Neural cell (in vitro differentiated cells): ENCODE measurements at regions not wholly inside any gene's neighbourhood (a gene's known extent, or its start where the extent isn't known, plus 50 kb on each side); places are given as distances from the start of the nearest gene placed in this dataset.

Experiments
- H2AFZ ChIP-seq: fragments of 200-600, 300-800 bp; sonication (generic), shearing (Covaris generic); 2 replicates; pipeline ENCODE4 v1.6.0; 2014; ENCODE audit warnings: low read depth, mild to moderate bottlenecking, antibody characterized with exemption, low read length, moderate library complexity
- H3F3A ChIP-seq: fragments of 200-600 bp; shearing (Covaris generic); 2 replicates; pipeline ENCODE4 v1.6.1; 2016; ENCODE audit warnings: mild to moderate bottlenecking, moderate library complexity, mixed read lengths, antibody characterized with exemption, low read length; ENCODE audit not compliant: insufficient read depth, poor library complexity, severe bottlenecking
- H3K27ac ChIP-seq: fragments of 200-600, 300-800 bp; sonication (generic), shearing (Covaris generic); 2 replicates; pipeline ENCODE4 v1.5.1; 2014; ENCODE audit warnings: mild to moderate bottlenecking, low read length, moderate library complexity
- H3K27me3 ChIP-seq: fragments of 300-800, 200-600 bp; sonication (generic), shearing (Covaris generic); 2 replicates; pipeline ENCODE4 v1.6.0; 2014; ENCODE audit warnings: mild to moderate bottlenecking, low read depth, low read length, moderate library complexity; ENCODE audit not compliant: insufficient read depth
- H3K36me3 ChIP-seq: fragments of 300-800, 200-600 bp; sonication (generic), shearing (Covaris generic); 2 replicates; pipeline ENCODE4 v1.5.1; 2014; ENCODE audit warnings: mild to moderate bottlenecking, antibody characterized with exemption, low read length, moderate library complexity; ENCODE audit not compliant: insufficient read depth
- H3K4me2 ChIP-seq: fragments of 300-800, 200-600 bp; sonication (generic), shearing (Covaris generic); 2 replicates; pipeline ENCODE4 v1.6.0; 2014; ENCODE audit warnings: mild to moderate bottlenecking, low read length
- H3K4me3 ChIP-seq: fragments of 300-800, 200-600 bp; sonication (generic), shearing (Covaris generic); 2 replicates; pipeline ENCODE4 v1.5.1; 2014; ENCODE audit warnings: mild to moderate bottlenecking, low read length, moderate library complexity
- H3K79me2 ChIP-seq: fragments of 200-600 bp; shearing (Covaris generic); replicated peaks from 2 replicates; pipeline ENCODE4 v1.6.0; 2014; ENCODE audit warnings: mild to moderate bottlenecking, low read length, moderate library complexity; ENCODE audit not compliant: insufficient read depth
- H3K9ac ChIP-seq: fragments of 300-800, 200-600 bp; sonication (generic), shearing (Covaris generic); 2 replicates; pipeline ENCODE4 v1.6.1; 2016; ENCODE audit warnings: mild to moderate bottlenecking, low read length, mixed read lengths
- H3K9me2 ChIP-seq: fragments of 200-600 bp; shearing (Covaris generic); 2 replicates; pipeline ENCODE4 v1.6.1; 2016; ENCODE audit warnings: mild to moderate bottlenecking, low read length, mixed read lengths; ENCODE audit not compliant: insufficient read depth
- H3K9me3 ChIP-seq: fragments of 200-600, 300-800 bp; sonication (generic), shearing (Covaris generic); 2 replicates; pipeline ENCODE4 v1.6.1; 2016; ENCODE audit warnings: mild to moderate bottlenecking, mixed run types, low read length, moderate library complexity, mixed read lengths
- H4K20me1 ChIP-seq: fragments of 200-600 bp; shearing (Covaris generic); 2 replicates; pipeline ENCODE4 v1.6.1; 2016; ENCODE audit warnings: mild to moderate bottlenecking, mixed run types; ENCODE audit not compliant: insufficient read depth
- EP300 ChIP-seq: fragments of 450-650 bp; conservative IDR thresholded peaks from 2 replicates; pipeline ENCODE4 v1.6.1; 2014; ENCODE audit warnings: antibody characterized with exemption, mild to moderate bottlenecking, moderate library complexity; ENCODE audit not compliant: poor library complexity, severe bottlenecking
- EZH2 ChIP-seq: fragments of 200-600, 300-800 bp; shearing (Covaris generic), sonication (generic); IDR thresholded peaks from 2 replicates; pipeline ENCODE4 v1.6.1; 2014; ENCODE audit warnings: antibody characterized with exemption, low read length, borderline replicate concordance, mild to moderate bottlenecking; ENCODE audit not compliant: insufficient read depth, poor library complexity, severe bottlenecking
- MXI1 ChIP-seq: fragments of 450-650 bp; conservative IDR thresholded peaks from 2 replicates; pipeline ENCODE4 v1.6.1; 2014; ENCODE audit warnings: antibody characterized with exemption, mild to moderate bottlenecking; ENCODE audit not compliant: poor library complexity, severe bottlenecking
- POLR2AphosphoS5 ChIP-seq: IDR thresholded peaks from 2 replicates; pipeline ENCODE4 v1.6.1; 2012
- RAD21 ChIP-seq: fragments of 450-650 bp; conservative IDR thresholded peaks from 2 replicates; pipeline ENCODE4 v1.6.1; 2014; ENCODE audit warnings: antibody characterized with exemption, mild to moderate bottlenecking, moderate library complexity
- SMC3 ChIP-seq: fragments of 450-650 bp; conservative IDR thresholded peaks from 2 replicates; pipeline ENCODE4 v1.6.1; 2014; ENCODE audit warnings: antibody characterized with exemption, mild to moderate bottlenecking, moderate library complexity; ENCODE audit not compliant: poor library complexity
- TAF1 ChIP-seq: IDR thresholded peaks from 2 replicates; pipeline ENCODE4 v1.6.1; 2012; ENCODE audit warnings: low read depth
- TF ChIP-seq, protein P1 (sequence below): fragments of 450-650 bp; IDR thresholded peaks from 2 replicates; pipeline ENCODE4 v1.5.1; 2014; ENCODE audit warnings: antibody characterized with exemption, mild to moderate bottlenecking, moderate library complexity; ENCODE audit not compliant: poor library complexity, severe bottlenecking
- TF ChIP-seq, protein P2 (sequence below): IDR thresholded peaks from 2 replicates; pipeline ENCODE4 v1.6.1; 2012; ENCODE audit warnings: borderline replicate concordance

GRCh38 chr7:114821030-114821900 is 100.6 kb upstream of the MDFIC start:
- no peak for TF ChIP-seq SMC3
- TF ChIP-seq, protein P1, sequence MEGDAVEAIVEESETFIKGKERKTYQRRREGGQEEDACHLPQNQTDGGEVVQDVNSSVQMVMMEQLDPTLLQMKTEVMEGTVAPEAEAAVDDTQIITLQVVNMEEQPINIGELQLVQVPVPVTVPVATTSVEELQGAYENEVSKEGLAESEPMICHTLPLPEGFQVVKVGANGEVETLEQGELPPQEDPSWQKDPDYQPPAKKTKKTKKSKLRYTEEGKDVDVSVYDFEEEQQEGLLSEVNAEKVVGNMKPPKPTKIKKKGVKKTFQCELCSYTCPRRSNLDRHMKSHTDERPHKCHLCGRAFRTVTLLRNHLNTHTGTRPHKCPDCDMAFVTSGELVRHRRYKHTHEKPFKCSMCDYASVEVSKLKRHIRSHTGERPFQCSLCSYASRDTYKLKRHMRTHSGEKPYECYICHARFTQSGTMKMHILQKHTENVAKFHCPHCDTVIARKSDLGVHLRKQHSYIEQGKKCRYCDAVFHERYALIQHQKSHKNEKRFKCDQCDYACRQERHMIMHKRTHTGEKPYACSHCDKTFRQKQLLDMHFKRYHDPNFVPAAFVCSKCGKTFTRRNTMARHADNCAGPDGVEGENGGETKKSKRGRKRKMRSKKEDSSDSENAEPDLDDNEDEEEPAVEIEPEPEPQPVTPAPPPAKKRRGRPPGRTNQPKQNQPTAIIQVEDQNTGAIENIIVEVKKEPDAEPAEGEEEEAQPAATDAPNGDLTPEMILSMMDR = no peak
- TF ChIP-seq MXI1 = no peak
- no peak for TF ChIP-seq POLR2AphosphoS5
- TF ChIP-seq, protein P2, sequence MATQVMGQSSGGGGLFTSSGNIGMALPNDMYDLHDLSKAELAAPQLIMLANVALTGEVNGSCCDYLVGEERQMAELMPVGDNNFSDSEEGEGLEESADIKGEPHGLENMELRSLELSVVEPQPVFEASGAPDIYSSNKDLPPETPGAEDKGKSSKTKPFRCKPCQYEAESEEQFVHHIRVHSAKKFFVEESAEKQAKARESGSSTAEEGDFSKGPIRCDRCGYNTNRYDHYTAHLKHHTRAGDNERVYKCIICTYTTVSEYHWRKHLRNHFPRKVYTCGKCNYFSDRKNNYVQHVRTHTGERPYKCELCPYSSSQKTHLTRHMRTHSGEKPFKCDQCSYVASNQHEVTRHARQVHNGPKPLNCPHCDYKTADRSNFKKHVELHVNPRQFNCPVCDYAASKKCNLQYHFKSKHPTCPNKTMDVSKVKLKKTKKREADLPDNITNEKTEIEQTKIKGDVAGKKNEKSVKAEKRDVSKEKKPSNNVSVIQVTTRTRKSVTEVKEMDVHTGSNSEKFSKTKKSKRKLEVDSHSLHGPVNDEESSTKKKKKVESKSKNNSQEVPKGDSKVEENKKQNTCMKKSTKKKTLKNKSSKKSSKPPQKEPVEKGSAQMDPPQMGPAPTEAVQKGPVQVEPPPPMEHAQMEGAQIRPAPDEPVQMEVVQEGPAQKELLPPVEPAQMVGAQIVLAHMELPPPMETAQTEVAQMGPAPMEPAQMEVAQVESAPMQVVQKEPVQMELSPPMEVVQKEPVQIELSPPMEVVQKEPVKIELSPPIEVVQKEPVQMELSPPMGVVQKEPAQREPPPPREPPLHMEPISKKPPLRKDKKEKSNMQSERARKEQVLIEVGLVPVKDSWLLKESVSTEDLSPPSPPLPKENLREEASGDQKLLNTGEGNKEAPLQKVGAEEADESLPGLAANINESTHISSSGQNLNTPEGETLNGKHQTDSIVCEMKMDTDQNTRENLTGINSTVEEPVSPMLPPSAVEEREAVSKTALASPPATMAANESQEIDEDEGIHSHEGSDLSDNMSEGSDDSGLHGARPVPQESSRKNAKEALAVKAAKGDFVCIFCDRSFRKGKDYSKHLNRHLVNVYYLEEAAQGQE = no peak
- no peak for TF ChIP-seq EZH2
- no peaks in the 10 kb centered on the region for H3K9me2 ChIP-seq
- H3F3A ChIP-seq = no peaks in the 10 kb centered on the region
- no peaks in the 10 kb centered on the region for H4K20me1 ChIP-seq
- no peaks in the 10 kb centered on the region for H3K9me3 ChIP-seq
- H3K27ac ChIP-seq = no peak overlapping the region
- H3K36me3 ChIP-seq = no peaks in the 10 kb centered on the region
- no peak overlapping the region for H3K4me2 ChIP-seq
- no peak overlapping the region for H2AFZ ChIP-seq
- H3K27me3 ChIP-seq = no peaks in the 10 kb centered on the region
- no peaks in the 10 kb centered on the region for H3K79me2 ChIP-seq
- no peak overlapping the region for H3K9ac ChIP-seq
- H3K4me3 ChIP-seq = no peak overlapping the region

DNA sequence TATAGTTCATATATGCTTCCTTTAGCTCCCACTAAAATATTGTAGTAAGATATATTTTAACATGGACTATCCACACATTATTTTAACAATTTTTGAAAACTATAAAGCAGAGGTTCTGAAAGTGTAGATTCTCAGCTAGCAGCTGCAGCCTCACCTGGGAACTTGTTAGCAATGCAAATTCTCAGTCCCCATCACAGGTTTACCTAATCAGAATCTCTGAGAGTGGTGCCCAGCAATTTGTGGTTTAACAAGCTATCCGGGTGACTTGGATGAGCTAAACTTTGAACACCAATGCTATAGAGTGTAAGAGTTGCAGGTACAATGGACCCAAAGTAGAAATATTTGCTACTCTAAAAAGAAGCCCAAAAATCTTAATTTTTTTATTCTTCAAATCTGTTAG is 99.8 kb upstream of the MDFIC start:
- no peaks in the 10 kb centered on the region for H3K27me3 ChIP-seq
- H2AFZ ChIP-seq = no peak overlapping the region
- TF ChIP-seq EZH2 = no peak
- TF ChIP-seq, protein P1 = no peak
- TF ChIP-seq, protein P2 = no peak
- TF ChIP-seq TAF1 = no peak
- TF ChIP-seq RAD21 = no peak
- TF ChIP-seq EP300 = no peak
- no peak for TF ChIP-seq SMC3
- no peak for TF ChIP-seq MXI1
- TF ChIP-seq POLR2AphosphoS5 = no peak
- no peaks in the 10 kb centered on the region for H3K36me3 ChIP-seq
- H3K9me3 ChIP-seq = no peaks in the 10 kb centered on the region
- no peaks in the 10 kb centered on the region for H3K9me2 ChIP-seq
- H3K4me3 ChIP-seq = no peak overlapping the region
- no peaks in the 10 kb centered on the region for H3K79me2 ChIP-seq
- no peak overlapping the region for H3K9ac ChIP-seq
- H3K4me2 ChIP-seq = no peak overlapping the region
- H3K27ac ChIP-seq = no peak overlapping the region
- no peaks in the 10 kb centered on the region for H3F3A ChIP-seq
- H4K20me1 ChIP-seq = no peaks in the 10 kb centered on the region
